ENCODE measurements at regions not wholly inside any gene's neighbourhood (a gene's known extent, or its start where the extent isn't known, plus 50 kb on each side); places are given as distances from the start of the nearest gene placed in this dataset.

- no peak overlapping the region for H3K9ac ChIP-seq (ENCODE audit: insufficient read depth, low read length, poor library complexity, severe bottlenecking)
- intact Hi-C loops (cut with micrococcal nuclease), result no loop called here
- no peaks in the 10 kb centered on the region for H3K9me3 ChIP-seq (replicated peaks in 1 of 2; ENCODE audit: control insufficient read depth in 1 of 2, insufficient read depth in 1 of 2, low read length in 2 of 2)
- no peak overlapping the region for H3K4me3 ChIP-seq (replicated peaks in 1 of 3; ENCODE audit: low read depth in 2 of 3, low read length in 3 of 3)
- H3K27ac ChIP-seq (ENCODE audit: low read depth in 1 of 2, low read length in 2 of 2), result no peak overlapping the region
- DNase-seq, result no peak
- H3K4me1 ChIP-seq (ENCODE audit: control insufficient read depth in 1 of 2, insufficient read depth in 2 of 2, low read length in 2 of 2), result peaks cover 10 to 14% of the 10 kb centered on the region in 2 donors
- Mint-ChIP-seq H3K4me1 (peaks cover 12% of the 10 kb centered on the region), H3K4me3 (no peak overlapping the region), H3K27ac (peak overlapping the region in 1 of 7 donors; percentile 28), H3K36me3 (no peaks in the 10 kb centered on the region), H3K27me3 (ENCODE audit: low read depth in 3 of 3) (peaks cover 0 to 2% (median 0%) of the 10 kb centered on the region in 3 donors), H3K9me3 (peaks cover 0 to 2% (median 0%) of the 10 kb centered on the region in 7 donors)
- no peak overlapping the region for H3K4me2 ChIP-seq (replicated peaks; ENCODE audit: extremely low read depth, low read length, poor library complexity, severe bottlenecking)
- no peaks in the 10 kb centered on the region for H3K27me3 ChIP-seq (ENCODE audit: control insufficient read depth in 2 of 2, insufficient read depth in 2 of 2, low read length in 2 of 2)
- H3K79me2 ChIP-seq (ENCODE audit: insufficient read depth, low read length), result no peaks in the 10 kb centered on the region
- no peak overlapping the region for H2AFZ ChIP-seq (ENCODE audit: insufficient read depth, low read depth, low read length, poor library complexity, severe bottlenecking)
- no CpG with 5 or more reads among the region's 1 CpG for WGBS (ENCODE audit: insufficient coverage)
- H3K36me3 ChIP-seq (replicated peaks in 1 of 2; ENCODE audit: control insufficient read depth in 1 of 2, insufficient read depth in 2 of 2, low read length in 2 of 2), result no peaks in the 10 kb centered on the region
- no peaks in the 10 kb centered on the region for H4K20me1 ChIP-seq (ENCODE audit: insufficient read depth, low read length)
- no peak for TF ChIP-seq CTCF (IDR thresholded peaks at IDR 0.05)
These were observed 263.5 kb upstream of the USP15 start for GRCh38 chr12:61996717-61997116.

DNA sequence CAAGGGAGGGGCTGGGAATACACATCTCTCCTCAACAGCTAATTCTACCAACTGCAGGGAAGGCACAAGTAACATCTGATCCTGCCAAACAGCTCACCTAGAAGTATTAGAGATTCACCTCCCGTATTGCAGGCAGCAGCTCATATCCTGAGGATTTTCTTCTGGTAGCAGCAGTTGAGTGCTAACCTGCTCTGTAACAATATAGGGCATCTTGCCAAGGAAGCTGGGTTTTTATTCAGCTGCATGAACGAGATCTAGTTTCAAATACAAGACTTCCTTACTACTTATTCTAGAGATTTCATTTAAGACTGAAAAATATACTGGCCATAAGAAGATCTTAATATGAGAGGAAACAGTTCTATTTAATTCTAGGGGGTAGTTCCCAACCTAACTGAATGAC, 261.4 kb upstream of the USP15 start:
- intact Hi-C loops (cut with micrococcal nuclease), result no loop called here
- no peak for TF ChIP-seq CTCF (IDR thresholded peaks at IDR 0.05)
- H3K9me3 ChIP-seq (replicated peaks in 1 of 2; ENCODE audit: control insufficient read depth in 1 of 2, insufficient read depth in 1 of 2, low read length in 2 of 2), result no peaks in the 10 kb centered on the region

More for the DNA sequence above, 261.4 kb upstream of the USP15 start:
- no peaks in the 10 kb centered on the region for H3K79me2 ChIP-seq (ENCODE audit: insufficient read depth, low read length)
- H3K9ac ChIP-seq (ENCODE audit: insufficient read depth, low read length, poor library complexity, severe bottlenecking), result no peak overlapping the region
- 20% methylated on average over 1 of the region's 2 CpGs for WGBS (ENCODE audit: insufficient coverage)
- no peak overlapping the region for H3K4me3 ChIP-seq (replicated peaks in 1 of 3; ENCODE audit: low read depth in 2 of 3, low read length in 3 of 3)
- H3K36me3 ChIP-seq (replicated peaks in 1 of 2; ENCODE audit: control insufficient read depth in 1 of 2, insufficient read depth in 2 of 2, low read length in 2 of 2), result no peaks in the 10 kb centered on the region
- H3K27me3 ChIP-seq (ENCODE audit: control insufficient read depth in 2 of 2, insufficient read depth in 2 of 2, low read length in 2 of 2), result no peaks in the 10 kb centered on the region
- H3K4me2 ChIP-seq (replicated peaks; ENCODE audit: extremely low read depth, low read length, poor library complexity, severe bottlenecking), result no peak overlapping the region
- DNase-seq, result no peak
- no peak overlapping the region for H2AFZ ChIP-seq (ENCODE audit: insufficient read depth, low read depth, low read length, poor library complexity, severe bottlenecking)
- H3K4me1 Mint-ChIP-seq, result peaks cover 12% of the 10 kb centered on the region
- H3K4me1 ChIP-seq (ENCODE audit: control insufficient read depth in 1 of 2, insufficient read depth in 2 of 2, low read length in 2 of 2), result peaks cover 15 to 18% of the 10 kb centered on the region in 2 donors
- no peaks in the 10 kb centered on the region for H3K36me3 Mint-ChIP-seq
- H4K20me1 ChIP-seq (ENCODE audit: insufficient read depth, low read length), result no peaks in the 10 kb centered on the region
- no peak overlapping the region for H3K27ac ChIP-seq (ENCODE audit: low read depth in 1 of 2, low read length in 2 of 2)
- H3K27ac Mint-ChIP-seq, result no peak overlapping the region
- no peak overlapping the region for H3K4me3 Mint-ChIP-seq
- peaks cover 0 to 2% (median 0%) of the 10 kb centered on the region in 7 donors for H3K9me3 Mint-ChIP-seq
- peaks cover 0 to 2% (median 0%) of the 10 kb centered on the region in 3 donors for H3K27me3 Mint-ChIP-seq (ENCODE audit: low read depth in 3 of 3)

All from CD14-positive monocyte (primary cell).